ENCODE measurements at regions not wholly inside any gene's neighbourhood (a gene's known extent, or its start where the extent isn't known, plus 50 kb on each side); places are given as distances from the start of the nearest gene placed in this dataset.
A peak's percentile ranks its signal among the peaks of the same experiment; 100 is the strongest.

DNA sequence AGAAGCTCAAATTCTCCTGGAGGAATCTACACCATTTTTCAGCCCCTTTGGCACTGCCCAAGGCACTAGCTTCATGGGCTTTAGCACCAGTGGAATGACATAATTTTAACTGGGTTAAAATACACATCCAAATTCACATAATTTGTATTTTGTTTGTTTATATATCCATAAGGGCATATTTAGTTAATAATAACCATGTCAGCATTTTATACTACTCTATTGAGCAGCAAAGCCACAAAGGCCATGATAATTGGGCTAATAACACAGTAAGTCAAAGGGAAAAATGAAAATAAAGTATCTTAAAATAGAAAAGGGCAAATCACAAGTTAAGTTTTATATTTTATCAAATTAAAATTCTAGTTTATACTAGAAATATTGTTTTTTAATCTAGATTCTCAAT is 262.7 kb upstream of the TACR3 start:
- Histone ChIP-seq H3K4me1 (replicated peaks in 1 of 2; ENCODE audit: control insufficient read depth in 2 of 2, insufficient read depth in 2 of 2, low read length in 2 of 2) (no peaks in the 10 kb centered on the region), H3K27me3 (ENCODE audit: control insufficient read depth in 2 of 2, insufficient read depth in 2 of 2, low read length in 2 of 2) (no peaks in the 10 kb centered on the region), H3K9me1 (ENCODE audit: control insufficient read depth, insufficient read depth, low read length) (no peaks in the 10 kb centered on the region), H3K27ac (ENCODE audit: extremely low read depth, low read depth, low read length) (no peak overlapping the region), H3K79me2 (ENCODE audit: control insufficient read depth, insufficient read depth, low read length) (no peaks in the 10 kb centered on the region), H2AFZ (ENCODE audit: low read depth, low read length) (no peak overlapping the region), H3K9ac (ENCODE audit: insufficient read depth in 1 of 2, low read depth in 2 of 2, low read length in 2 of 2) (no peak overlapping the region), H4K20me1 (replicated peaks; ENCODE audit: control insufficient read depth, insufficient read depth, low read length) (no peaks in the 10 kb centered on the region), H3K4me3 (no peak overlapping the region), H3K9me3 (replicated peaks; ENCODE audit: control insufficient read depth, insufficient read depth, low read depth, low read length) (no peaks in the 10 kb centered on the region), H3K36me3 (ENCODE audit: control insufficient read depth, insufficient read depth, low read length) (no peaks in the 10 kb centered on the region), H3K4me2 (ENCODE audit: insufficient read depth, low read length) (no peak overlapping the region)
- POLR2A ChIA-PET, result no interaction called here
- CTCF ChIA-PET (ENCODE audit: low intra/inter-chr PET ratio), result no interaction called here
- in situ Hi-C loops (cut with MboI), result no loop called here
- BruUV-seq (replicated peaks), result no TSS peak
- no peak for FAIRE-seq
- intact Hi-C loops (cut with micrococcal nuclease), result no loop called here
- TF ChIP-seq ZNF263 (CRISPR knock-in tag; IDR thresholded peaks at IDR 0.05; ENCODE audit: borderline replicate concordance) (no peak), C11orf30 (IDR thresholded peaks at IDR 0.05; ENCODE audit: low read depth) (0 out of 2 replicates have a peak, but pooled peaks have one; percentile 9), ZNF316 (IDR thresholded peaks at IDR 0.05) (peak; percentile 34; the same call in 1 of the 2 replicates), MAFF (IDR thresholded peaks at IDR 0.05; ENCODE audit: low read length) (peak; percentile 21; the same call in 1 of the 2 replicates)
- no peak for DNase-seq (ENCODE audit: extremely low read depth in 1 of 4, low spot score in 3 of 4)
- no peak for ATAC-seq

DNA sequence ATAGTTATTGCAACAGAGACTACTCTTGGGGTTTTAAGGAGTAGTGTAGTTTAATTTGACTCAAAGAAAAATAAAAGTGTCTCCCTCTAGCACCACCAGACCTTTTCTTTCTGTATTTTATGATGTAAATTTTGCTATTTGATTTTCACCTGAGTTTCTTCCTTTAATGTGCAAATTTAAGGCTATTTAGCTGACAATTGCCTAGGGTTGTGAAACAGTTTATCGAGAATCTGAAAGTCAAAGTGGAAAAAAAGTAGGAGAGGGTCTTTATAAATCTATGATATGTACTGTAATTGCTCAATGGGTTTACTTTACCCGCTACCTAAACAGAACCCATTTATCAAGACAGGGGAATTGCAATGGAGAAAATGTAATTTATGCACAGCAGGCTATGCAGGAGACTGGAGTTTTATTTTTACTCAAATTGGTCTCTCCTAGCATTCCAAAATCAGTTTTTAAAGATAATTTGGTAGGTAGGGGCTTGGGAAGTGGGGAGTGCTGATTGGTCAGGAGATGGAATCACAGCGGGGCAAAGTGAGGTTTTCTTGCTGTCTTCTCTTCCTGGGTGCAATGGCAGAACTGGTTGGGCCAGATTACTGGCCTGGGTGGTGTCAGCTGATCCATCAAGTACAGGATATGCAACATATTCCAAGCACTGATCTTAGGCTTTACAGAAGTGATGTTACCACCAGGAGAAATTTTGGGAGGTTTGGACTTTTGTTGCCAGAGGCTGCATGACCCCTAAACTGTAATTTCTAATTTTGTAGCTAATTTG is 228.6 kb upstream of the TACR3 start:
- FAIRE-seq (no peak), DNase-seq (ENCODE audit: extremely low read depth in 1 of 4, low spot score in 3 of 4) (no peak), ATAC-seq (no peak)
- no peaks in the 10 kb centered on the region for H3K9me1 ChIP-seq (ENCODE audit: control insufficient read depth, insufficient read depth, low read length)
- intact Hi-C loops (cut with micrococcal nuclease) (no loop called here), in situ Hi-C loops (cut with MboI) (loop anchor here (25.0 kb wide), 2 partner anchors 736 to 1336 kb away; no protein-coding TSS in a partner anchor)
- H2AFZ ChIP-seq (ENCODE audit: low read depth, low read length), result no peak overlapping the region
- H4K20me1 ChIP-seq (replicated peaks; ENCODE audit: control insufficient read depth, insufficient read depth, low read length), result no peaks in the 10 kb centered on the region
- POLR2A ChIA-PET, result no interaction called here
- no peak overlapping the region for H3K4me2 ChIP-seq (ENCODE audit: insufficient read depth, low read length)
- TF ChIP-seq CBX3 (IDR thresholded peaks at IDR 0.05; ENCODE audit: borderline replicate concordance in 1 of 2, low read length in 2 of 2), result no peak
- no peak for TF ChIP-seq KLF6 (CRISPR knock-in tag; IDR thresholded peaks at IDR 0.05; ENCODE audit: borderline replicate concordance)
- no peak for TF ChIP-seq ZNF212 (CRISPR knock-in tag; IDR thresholded peaks at IDR 0.05)
- no peak for TF ChIP-seq SRF (CRISPR knock-in tag; IDR thresholded peaks at IDR 0.05)
- no peak for TF ChIP-seq MAFK (IDR thresholded peaks at IDR 0.05; ENCODE audit: low read length)
- TF ChIP-seq, protein P1, sequence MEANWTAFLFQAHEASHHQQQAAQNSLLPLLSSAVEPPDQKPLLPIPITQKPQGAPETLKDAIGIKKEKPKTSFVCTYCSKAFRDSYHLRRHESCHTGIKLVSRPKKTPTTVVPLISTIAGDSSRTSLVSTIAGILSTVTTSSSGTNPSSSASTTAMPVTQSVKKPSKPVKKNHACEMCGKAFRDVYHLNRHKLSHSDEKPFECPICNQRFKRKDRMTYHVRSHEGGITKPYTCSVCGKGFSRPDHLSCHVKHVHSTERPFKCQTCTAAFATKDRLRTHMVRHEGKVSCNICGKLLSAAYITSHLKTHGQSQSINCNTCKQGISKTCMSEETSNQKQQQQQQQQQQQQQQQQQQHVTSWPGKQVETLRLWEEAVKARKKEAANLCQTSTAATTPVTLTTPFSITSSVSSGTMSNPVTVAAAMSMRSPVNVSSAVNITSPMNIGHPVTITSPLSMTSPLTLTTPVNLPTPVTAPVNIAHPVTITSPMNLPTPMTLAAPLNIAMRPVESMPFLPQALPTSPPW (CRISPR knock-in tag; IDR thresholded peaks at IDR 0.05), result no peak
- H3K36me3 ChIP-seq (ENCODE audit: control insufficient read depth, insufficient read depth, low read length), result no peaks in the 10 kb centered on the region
- H3K9ac ChIP-seq (ENCODE audit: insufficient read depth in 1 of 2, low read depth in 2 of 2, low read length in 2 of 2), result no peak overlapping the region
- H3K79me2 ChIP-seq (ENCODE audit: control insufficient read depth, insufficient read depth, low read length), result no peaks in the 10 kb centered on the region
- no peaks in the 10 kb centered on the region for H3K27me3 ChIP-seq (ENCODE audit: control insufficient read depth in 2 of 2, insufficient read depth in 2 of 2, low read length in 2 of 2)
- no peak overlapping the region for H3K4me3 ChIP-seq
- H3K4me1 ChIP-seq (replicated peaks in 1 of 2; ENCODE audit: control insufficient read depth in 2 of 2, insufficient read depth in 2 of 2, low read length in 2 of 2), result no peaks in the 10 kb centered on the region
- BruUV-seq (replicated peaks), result no TSS peak
- WGBS (ENCODE audit: insufficient coverage, low coverage, missing lambda C conversion rate), result 0% methylated on average over 3 of the region's 3 CpGs
- no peak overlapping the region for H3K27ac ChIP-seq (ENCODE audit: extremely low read depth, low read depth, low read length)
- H3K9me3 ChIP-seq (replicated peaks; ENCODE audit: control insufficient read depth, insufficient read depth, low read depth, low read length), result no peaks in the 10 kb centered on the region
- CTCF ChIA-PET (ENCODE audit: low intra/inter-chr PET ratio), result no interaction called here
